HL-60 (cell line): ENCODE measurements at regions not wholly inside any gene's neighbourhood (a gene's known extent, or its start where the extent isn't known, plus 50 kb on each side); places are given as distances from the start of the nearest gene placed in this dataset.

Source experiments
- DNase-seq, 2 experiments: peaks; one replicate each; pipeline ENCODE4 v3.0.0-alpha.2; 2010 to 2020; ENCODE audit warnings: low read depth in 1 of 2, low spot score in 1 of 2
- H3K27ac ChIP-seq: fragments of 250-450 bp; sonication (Bioruptor Pico); replicated peaks from 2 replicates; pipeline ENCODE4 v1.5.1; 2020; ENCODE audit warnings: mild to moderate bottlenecking, moderate library complexity
- H3K27me3 ChIP-seq: fragments of 250-450 bp; sonication (Bioruptor Pico); 2 replicates; pipeline ENCODE4 v1.5.1; 2021; ENCODE audit warnings: mild to moderate bottlenecking, moderate library complexity; ENCODE audit not compliant: insufficient read depth, poor library complexity, severe bottlenecking
- H3K4me3 ChIP-seq: replicated peaks from 2 replicates; pipeline ENCODE4 v1.5.1; 2011; ENCODE audit warnings: mild to moderate bottlenecking, control low read depth, low read length; ENCODE audit not compliant: insufficient read depth
- GABPA ChIP-seq: IDR thresholded peaks from 2 replicates; pipeline ENCODE4 v1.6.1; 2012; ENCODE audit warnings: low read depth
- POLR2AphosphoS5 ChIP-seq: IDR thresholded peaks from 2 replicates; pipeline ENCODE4 v1.6.1; 2012; ENCODE audit warnings: low read depth
- REST ChIP-seq: IDR thresholded peaks from 2 replicates; pipeline ENCODE4 v1.6.1; 2012; ENCODE audit warnings: low read depth; ENCODE audit not compliant: insufficient replicate concordance
- SPI1 ChIP-seq: IDR thresholded peaks from 2 replicates; pipeline ENCODE4 v1.6.1; 2012; ENCODE audit warnings: low read depth, mild to moderate bottlenecking, borderline replicate concordance
- TF ChIP-seq, protein P1 (sequence below): IDR thresholded peaks from one replicate; pipeline ENCODE4 v1.5.1; 2011; ENCODE audit warnings: low read length, control low read depth, inconsistent platforms; ENCODE audit not compliant: insufficient read depth

- Histone ChIP-seq H3K27me3 (no peaks in the 10 kb centered on the region), H3K27ac (no peak overlapping the region), H3K4me3 (no peak overlapping the region)
- no peak for DNase-seq
- TF ChIP-seq REST, result no peak
- no peak for TF ChIP-seq POLR2AphosphoS5
- TF ChIP-seq, protein P1, sequence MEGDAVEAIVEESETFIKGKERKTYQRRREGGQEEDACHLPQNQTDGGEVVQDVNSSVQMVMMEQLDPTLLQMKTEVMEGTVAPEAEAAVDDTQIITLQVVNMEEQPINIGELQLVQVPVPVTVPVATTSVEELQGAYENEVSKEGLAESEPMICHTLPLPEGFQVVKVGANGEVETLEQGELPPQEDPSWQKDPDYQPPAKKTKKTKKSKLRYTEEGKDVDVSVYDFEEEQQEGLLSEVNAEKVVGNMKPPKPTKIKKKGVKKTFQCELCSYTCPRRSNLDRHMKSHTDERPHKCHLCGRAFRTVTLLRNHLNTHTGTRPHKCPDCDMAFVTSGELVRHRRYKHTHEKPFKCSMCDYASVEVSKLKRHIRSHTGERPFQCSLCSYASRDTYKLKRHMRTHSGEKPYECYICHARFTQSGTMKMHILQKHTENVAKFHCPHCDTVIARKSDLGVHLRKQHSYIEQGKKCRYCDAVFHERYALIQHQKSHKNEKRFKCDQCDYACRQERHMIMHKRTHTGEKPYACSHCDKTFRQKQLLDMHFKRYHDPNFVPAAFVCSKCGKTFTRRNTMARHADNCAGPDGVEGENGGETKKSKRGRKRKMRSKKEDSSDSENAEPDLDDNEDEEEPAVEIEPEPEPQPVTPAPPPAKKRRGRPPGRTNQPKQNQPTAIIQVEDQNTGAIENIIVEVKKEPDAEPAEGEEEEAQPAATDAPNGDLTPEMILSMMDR, result no peak
- no peak for TF ChIP-seq GABPA
- TF ChIP-seq SPI1, result no peak
Measured at GRCh38 chr3:25967385-25967784, 177.5 kb downstream of the OXSM start.

- H3K4me3 ChIP-seq, result no peak overlapping the region
- TF ChIP-seq GABPA, result no peak
- TF ChIP-seq, protein P1, result no peak
- H3K27ac ChIP-seq, result no peak overlapping the region
- no peaks in the 10 kb centered on the region for H3K27me3 ChIP-seq
- DNase-seq, result no peak
Measured at GRCh38 chr3:25971736-25972135, 181.8 kb downstream of the OXSM start.

DNA sequence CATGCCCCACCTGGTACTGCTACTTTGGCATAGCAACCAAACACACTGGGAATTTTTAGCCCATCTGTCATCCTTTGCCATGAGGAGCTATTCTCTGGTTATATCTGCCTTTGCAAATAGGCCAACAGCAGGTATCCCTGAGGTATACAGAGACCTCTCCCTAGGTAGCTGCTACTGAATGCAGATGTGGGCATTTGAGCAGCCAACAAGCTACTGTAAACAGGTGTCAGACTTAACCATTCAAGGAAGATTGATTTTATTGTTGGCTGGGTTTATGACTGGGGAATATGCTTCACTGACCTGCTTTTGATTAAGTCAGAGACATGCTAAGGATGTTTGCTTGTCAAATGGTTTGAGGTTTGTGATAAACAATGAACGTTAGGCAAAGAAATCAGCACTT, 183.2 kb downstream of the OXSM start:
- Histone ChIP-seq H3K27me3 (no peaks in the 10 kb centered on the region), H3K4me3 (no peak overlapping the region), H3K27ac (no peak overlapping the region)
- TF ChIP-seq, protein P1, result no peak
- TF ChIP-seq SPI1 (no peak), GABPA (no peak), REST (no peak), POLR2AphosphoS5 (no peak)
- no peak for DNase-seq

DNA sequence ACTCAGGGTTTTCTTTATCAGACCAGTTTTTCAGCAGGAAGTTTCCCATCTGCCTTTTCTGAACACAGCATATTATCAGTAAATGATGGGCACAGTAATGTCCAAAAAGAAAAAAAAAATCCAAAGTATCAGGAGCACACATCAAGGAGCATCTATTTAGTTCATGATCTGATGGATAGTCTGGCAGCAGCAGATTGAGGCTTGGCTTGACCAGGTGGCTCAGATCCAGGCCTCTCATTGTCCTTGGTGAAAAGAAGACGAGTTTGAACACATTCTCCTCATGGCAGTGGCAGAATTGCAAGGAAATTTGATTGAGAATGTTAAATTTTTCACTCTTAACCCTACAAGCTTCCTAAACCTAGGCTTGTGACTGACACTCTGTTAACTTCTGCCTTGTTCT, 192.9 kb downstream of the OXSM start:
- H3K27ac ChIP-seq, result no peak overlapping the region
- DNase-seq, result no peak
- H3K27me3 ChIP-seq, result no peaks in the 10 kb centered on the region
- no peak overlapping the region for H3K4me3 ChIP-seq
- TF ChIP-seq SPI1 (no peak), REST (no peak), GABPA (no peak), POLR2AphosphoS5 (no peak)
- TF ChIP-seq, protein P1, result no peak
